ENCODE measurements at regions not wholly inside any gene's neighbourhood (a gene's known extent, or its start where the extent isn't known, plus 50 kb on each side); places are given as distances from the start of the nearest gene placed in this dataset.

DNA sequence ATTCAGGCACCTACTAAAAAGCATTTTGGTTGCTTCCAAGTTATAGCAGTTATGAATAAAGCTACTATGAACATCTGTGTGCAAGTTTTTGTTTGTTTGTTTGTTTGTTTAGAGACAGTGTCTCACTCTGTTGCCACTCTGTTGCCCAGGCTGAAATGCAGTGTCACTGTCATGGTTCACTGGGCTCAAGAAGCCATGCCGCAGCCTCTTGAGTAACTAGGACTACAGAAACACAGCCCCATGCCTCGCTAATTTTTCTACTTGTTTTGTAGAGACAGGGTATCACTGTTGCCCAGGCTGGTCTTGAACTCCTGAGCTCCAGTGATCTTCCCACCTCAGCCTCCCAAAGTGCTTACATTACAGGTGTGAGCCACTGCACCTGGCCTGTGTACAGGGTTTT lies 795.9 kb downstream of the EPHA7 start:
- TF ChIP-seq CTCF (IDR thresholded peaks at IDR 0.05) (no peak), POLR2A (IDR thresholded peaks at IDR 0.05) (no peak)
